22Rv1 (cell line): ENCODE measurements at regions not wholly inside any gene's neighbourhood (a gene's known extent, or its start where the extent isn't known, plus 50 kb on each side); places are given as distances from the start of the nearest gene placed in this dataset.

Experiments used
- CTCF ChIP-seq: fragments of 450-650 bp; IDR thresholded peaks from 2 replicates; pipeline ENCODE4 v1.5.1; 2017; ENCODE audit warnings: mild to moderate bottlenecking
- ZFX ChIP-seq: fragments of 450-650 bp; IDR thresholded peaks from 2 replicates; pipeline ENCODE4 v1.6.1; 2017; ENCODE audit warnings: antibody characterized with exemption, borderline replicate concordance

GRCh38 chrX:122567911-122568310 lies 616.2 kb upstream of the GRIA3 start:
- TF ChIP-seq CTCF (no peak), ZFX (no peak)
